ENCODE measurements at regions not wholly inside any gene's neighbourhood (a gene's known extent, or its start where the extent isn't known, plus 50 kb on each side); places are given as distances from the start of the nearest gene placed in this dataset.

DNA sequence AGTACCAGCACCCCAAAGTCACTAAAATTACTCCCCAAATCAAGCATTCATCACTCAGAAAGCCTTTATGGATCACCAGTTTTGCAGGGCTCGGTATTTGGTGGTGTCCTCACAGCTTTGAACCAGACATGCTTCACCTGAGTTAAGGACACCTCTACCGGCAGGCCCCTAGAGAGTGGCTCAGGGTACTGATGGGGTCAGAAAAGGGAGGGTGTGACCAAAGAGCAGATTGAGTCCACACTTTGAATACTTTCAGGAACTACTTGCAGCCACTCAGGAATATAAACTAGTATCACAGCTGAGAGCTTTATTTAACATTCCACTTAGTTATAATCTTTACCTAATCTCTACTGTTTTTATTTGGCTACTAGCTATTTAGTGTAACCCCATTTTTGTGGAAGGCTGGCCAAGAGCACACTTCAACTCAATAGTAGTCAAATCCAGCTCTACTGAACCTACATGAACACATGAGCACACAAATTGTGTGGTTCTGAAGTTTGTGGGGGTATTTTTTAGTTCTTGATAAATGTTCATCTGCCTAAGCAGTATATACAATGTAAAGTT, 109.6 kb upstream of the SPRY1 start:
- Histone ChIP-seq H3K9ac (no peak overlapping the region), H3K27ac (no peak overlapping the region), H3K36me3 (peaks cover 8% of the 10 kb centered on the region), H3K27me3 (no peaks in the 10 kb centered on the region), H3K9me3 (ENCODE audit: low read depth) (peaks cover 14% of the 10 kb centered on the region), H3F3A (ENCODE audit: low read depth) (no peaks in the 10 kb centered on the region), H4K20me1 (ENCODE audit: low read depth) (no peaks in the 10 kb centered on the region), H2AFZ (replicated peaks) (no peak overlapping the region), H3K4me3 (no peak overlapping the region), H3K4me1 (no peaks in the 10 kb centered on the region), H3K4me2 (no peak overlapping the region), H3K79me2 (ENCODE audit: low read depth) (no peaks in the 10 kb centered on the region)
- H3K36me3 Mint-ChIP-seq = peaks cover 32% of the 10 kb centered on the region
- H3K4me1 Mint-ChIP-seq = no peaks in the 10 kb centered on the region
- H3K27ac Mint-ChIP-seq = no peak overlapping the region
- peaks cover 34% of the 10 kb centered on the region for H3K9me3 Mint-ChIP-seq
- no peak overlapping the region for H3K4me3 Mint-ChIP-seq
- TF ChIP-seq EZH2 (IDR thresholded peaks at IDR 0.05) (no peak), CTCF (IDR thresholded peaks at IDR 0.05) (no peak), EZH2phosphoT487 (IDR thresholded peaks at IDR 0.05) (no peak)
- no peak for DNase-seq (ENCODE audit: low spot score)
- no peaks in the 10 kb centered on the region for H3K27me3 Mint-ChIP-seq (ENCODE audit: insufficient read depth, low read depth)

GRCh38 chr4:123288309-123289025, 108.1 kb upstream of the SPRY1 start:
- H3K4me1 Mint-ChIP-seq = no peaks in the 10 kb centered on the region
- H3K9me3 ChIP-seq (ENCODE audit: low read depth) = peaks cover 20% of the 10 kb centered on the region
- no peak overlapping the region for H3K4me3 ChIP-seq
- H2AFZ ChIP-seq (replicated peaks) = no peak overlapping the region
- peaks cover 37% of the 10 kb centered on the region for H3K36me3 Mint-ChIP-seq
- H3K36me3 ChIP-seq = peaks cover 8% of the 10 kb centered on the region
- DNase-seq (ENCODE audit: low spot score) = no peak
- no peaks in the 10 kb centered on the region for H3F3A ChIP-seq (ENCODE audit: low read depth)
- H3K9ac ChIP-seq = no peak overlapping the region
- no peaks in the 10 kb centered on the region for H3K27me3 ChIP-seq
- H3K4me3 Mint-ChIP-seq = no peak overlapping the region
- H3K27ac Mint-ChIP-seq = no peak overlapping the region
- peaks cover 39% of the 10 kb centered on the region for H3K9me3 Mint-ChIP-seq
- H3K27me3 Mint-ChIP-seq (ENCODE audit: insufficient read depth, low read depth) = peaks cover 3% of the 10 kb centered on the region
- H4K20me1 ChIP-seq (ENCODE audit: low read depth) = no peaks in the 10 kb centered on the region
- no peak overlapping the region for H3K4me2 ChIP-seq
- no peak overlapping the region for H3K27ac ChIP-seq
- TF ChIP-seq EZH2phosphoT487 (IDR thresholded peaks at IDR 0.05) = no peak
- TF ChIP-seq EZH2 (IDR thresholded peaks at IDR 0.05) = no peak
- TF ChIP-seq CTCF (IDR thresholded peaks at IDR 0.05) = no peak
- no peaks in the 10 kb centered on the region for H3K4me1 ChIP-seq
- H3K79me2 ChIP-seq (ENCODE audit: low read depth) = no peaks in the 10 kb centered on the region

GRCh38 chr4:123291329-123291728, 105.3 kb upstream of the SPRY1 start:
- no peak overlapping the region for H3K4me2 ChIP-seq
- Mint-ChIP-seq H3K36me3 (peaks cover 45% of the 10 kb centered on the region), H3K9me3 (peaks cover 48% of the 10 kb centered on the region), H3K4me1 (no peaks in the 10 kb centered on the region), H3K27me3 (ENCODE audit: insufficient read depth, low read depth) (peaks cover 3% of the 10 kb centered on the region), H3K4me3 (no peak overlapping the region), H3K27ac (no peak overlapping the region)
- peaks cover 20% of the 10 kb centered on the region for H3K9me3 ChIP-seq (ENCODE audit: low read depth)
- H3F3A ChIP-seq (ENCODE audit: low read depth) = no peaks in the 10 kb centered on the region
- no peak for TF ChIP-seq EZH2 (IDR thresholded peaks at IDR 0.05)
- no peak for TF ChIP-seq EZH2phosphoT487 (IDR thresholded peaks at IDR 0.05)
- no peak for TF ChIP-seq CTCF (IDR thresholded peaks at IDR 0.05)
- no peak overlapping the region for H2AFZ ChIP-seq (replicated peaks)
- H3K36me3 ChIP-seq = peaks cover 8% of the 10 kb centered on the region
- no peaks in the 10 kb centered on the region for H3K4me1 ChIP-seq
- H3K27ac ChIP-seq = no peak overlapping the region
- H3K27me3 ChIP-seq = no peaks in the 10 kb centered on the region
- no peak overlapping the region for H3K4me3 ChIP-seq
- no peaks in the 10 kb centered on the region for H3K79me2 ChIP-seq (ENCODE audit: low read depth)
- no peak for DNase-seq (ENCODE audit: low spot score)
- H4K20me1 ChIP-seq (ENCODE audit: low read depth) = no peaks in the 10 kb centered on the region
- no peak overlapping the region for H3K9ac ChIP-seq

Measured in neural progenitor cell (in vitro differentiated cells).